ENCODE measurements at regions not wholly inside any gene's neighbourhood (a gene's known extent, or its start where the extent isn't known, plus 50 kb on each side); places are given as distances from the start of the nearest gene placed in this dataset.

DNA sequence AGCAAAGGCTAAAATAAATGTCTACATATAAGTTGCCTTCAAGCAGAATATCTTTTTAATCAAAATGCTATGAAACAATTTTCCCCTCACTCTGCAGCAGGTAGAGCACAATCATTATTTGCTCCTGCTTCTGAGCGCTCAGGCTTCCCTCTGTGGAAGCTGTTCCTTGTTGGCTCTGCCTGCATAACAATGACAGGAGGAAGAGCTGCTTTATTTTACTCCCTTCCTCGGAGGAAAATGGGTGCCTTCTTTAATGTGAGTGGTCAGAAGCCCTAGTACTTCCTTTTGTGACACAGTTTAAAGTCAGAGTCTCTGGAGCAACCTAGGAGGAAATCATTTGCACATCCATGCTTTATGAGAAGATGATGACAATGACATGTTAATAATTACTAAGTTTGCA, 492.1 kb downstream of the CDH8 start:
- TF ChIP-seq TEAD4 (IDR thresholded peaks at IDR 0.05) (no peak), FOXM1 (IDR thresholded peaks at IDR 0.05; ENCODE audit: borderline replicate concordance, low read depth) (no peak), TAF1 (IDR thresholded peaks at IDR 0.05; ENCODE audit: low read depth) (no peak), ZBTB7A (IDR thresholded peaks at IDR 0.05; ENCODE audit: low read depth) (no peak), EGR1 (IDR thresholded peaks at IDR 0.05) (no peak), RAD21 (IDR thresholded peaks at IDR 0.05; ENCODE audit: low read depth) (no peak)

DNA sequence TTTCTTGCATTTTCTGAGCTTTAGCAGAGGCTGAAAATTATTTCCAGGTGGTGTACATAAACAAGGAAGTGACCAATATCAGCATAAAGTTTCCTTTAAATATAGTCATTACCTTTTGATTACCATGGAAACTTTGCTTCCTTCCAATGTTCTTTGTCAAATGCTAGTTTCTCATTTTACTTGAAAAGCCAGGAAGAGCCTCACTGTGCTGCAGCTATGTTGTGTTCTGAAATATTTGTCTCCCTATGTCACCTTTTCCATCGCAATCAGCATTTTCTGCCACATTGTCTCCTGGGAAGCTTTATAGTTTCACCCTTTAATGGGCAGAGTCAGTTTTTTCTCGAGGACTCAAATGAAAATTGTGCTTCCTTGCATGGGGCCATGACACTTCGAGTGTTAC, 496.0 kb downstream of the CDH8 start:
- TF ChIP-seq FOXM1 (IDR thresholded peaks at IDR 0.05; ENCODE audit: borderline replicate concordance, low read depth) (no peak), CREB1 (IDR thresholded peaks at IDR 0.05; ENCODE audit: low read depth) (no peak), CEBPB (IDR thresholded peaks at IDR 0.05) (no peak), EGR1 (IDR thresholded peaks at IDR 0.05) (no peak), EP300 (IDR thresholded peaks at IDR 0.05; ENCODE audit: borderline replicate concordance) (no peak), TEAD4 (IDR thresholded peaks at IDR 0.05) (no peak), NFIC (IDR thresholded peaks at IDR 0.05) (no peak), RAD21 (IDR thresholded peaks at IDR 0.05; ENCODE audit: low read depth) (no peak)
- TF ChIP-seq, protein P1, sequence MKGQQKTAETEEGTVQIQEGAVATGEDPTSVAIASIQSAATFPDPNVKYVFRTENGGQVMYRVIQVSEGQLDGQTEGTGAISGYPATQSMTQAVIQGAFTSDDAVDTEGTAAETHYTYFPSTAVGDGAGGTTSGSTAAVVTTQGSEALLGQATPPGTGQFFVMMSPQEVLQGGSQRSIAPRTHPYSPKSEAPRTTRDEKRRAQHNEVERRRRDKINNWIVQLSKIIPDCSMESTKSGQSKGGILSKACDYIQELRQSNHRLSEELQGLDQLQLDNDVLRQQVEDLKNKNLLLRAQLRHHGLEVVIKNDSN (IDR thresholded peaks at IDR 0.05), result no peak
- TF ChIP-seq, protein P2, sequence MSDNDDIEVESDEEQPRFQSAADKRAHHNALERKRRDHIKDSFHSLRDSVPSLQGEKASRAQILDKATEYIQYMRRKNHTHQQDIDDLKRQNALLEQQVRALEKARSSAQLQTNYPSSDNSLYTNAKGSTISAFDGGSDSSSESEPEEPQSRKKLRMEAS (IDR thresholded peaks at IDR 0.05), result no peak
- TF ChIP-seq, protein P3, sequence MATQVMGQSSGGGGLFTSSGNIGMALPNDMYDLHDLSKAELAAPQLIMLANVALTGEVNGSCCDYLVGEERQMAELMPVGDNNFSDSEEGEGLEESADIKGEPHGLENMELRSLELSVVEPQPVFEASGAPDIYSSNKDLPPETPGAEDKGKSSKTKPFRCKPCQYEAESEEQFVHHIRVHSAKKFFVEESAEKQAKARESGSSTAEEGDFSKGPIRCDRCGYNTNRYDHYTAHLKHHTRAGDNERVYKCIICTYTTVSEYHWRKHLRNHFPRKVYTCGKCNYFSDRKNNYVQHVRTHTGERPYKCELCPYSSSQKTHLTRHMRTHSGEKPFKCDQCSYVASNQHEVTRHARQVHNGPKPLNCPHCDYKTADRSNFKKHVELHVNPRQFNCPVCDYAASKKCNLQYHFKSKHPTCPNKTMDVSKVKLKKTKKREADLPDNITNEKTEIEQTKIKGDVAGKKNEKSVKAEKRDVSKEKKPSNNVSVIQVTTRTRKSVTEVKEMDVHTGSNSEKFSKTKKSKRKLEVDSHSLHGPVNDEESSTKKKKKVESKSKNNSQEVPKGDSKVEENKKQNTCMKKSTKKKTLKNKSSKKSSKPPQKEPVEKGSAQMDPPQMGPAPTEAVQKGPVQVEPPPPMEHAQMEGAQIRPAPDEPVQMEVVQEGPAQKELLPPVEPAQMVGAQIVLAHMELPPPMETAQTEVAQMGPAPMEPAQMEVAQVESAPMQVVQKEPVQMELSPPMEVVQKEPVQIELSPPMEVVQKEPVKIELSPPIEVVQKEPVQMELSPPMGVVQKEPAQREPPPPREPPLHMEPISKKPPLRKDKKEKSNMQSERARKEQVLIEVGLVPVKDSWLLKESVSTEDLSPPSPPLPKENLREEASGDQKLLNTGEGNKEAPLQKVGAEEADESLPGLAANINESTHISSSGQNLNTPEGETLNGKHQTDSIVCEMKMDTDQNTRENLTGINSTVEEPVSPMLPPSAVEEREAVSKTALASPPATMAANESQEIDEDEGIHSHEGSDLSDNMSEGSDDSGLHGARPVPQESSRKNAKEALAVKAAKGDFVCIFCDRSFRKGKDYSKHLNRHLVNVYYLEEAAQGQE (IDR thresholded peaks at IDR 0.05; ENCODE audit: low read depth), result no peak

DNA sequence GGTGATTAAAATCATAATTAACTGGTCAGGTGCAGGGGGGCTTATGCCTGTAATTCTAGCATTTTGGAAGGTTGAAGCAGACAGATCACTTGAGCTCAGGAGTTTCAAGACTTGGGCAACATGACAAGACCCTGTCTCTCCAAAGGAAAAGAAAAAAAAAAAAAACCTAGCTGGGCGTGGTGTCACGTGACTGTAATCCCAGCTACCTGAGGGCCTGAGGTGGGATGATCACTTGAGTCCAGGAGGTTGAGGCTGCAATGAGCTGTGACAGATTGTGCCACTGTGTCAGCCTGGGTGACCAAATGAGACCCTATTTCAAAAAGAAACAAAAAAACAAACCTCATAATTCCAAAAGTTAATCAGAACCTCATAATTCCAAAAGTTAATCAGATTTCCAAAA, 505.5 kb downstream of the CDH8 start:
- TF ChIP-seq, protein P1 (IDR thresholded peaks at IDR 0.05), result no peak
- TF ChIP-seq EGR1 (IDR thresholded peaks at IDR 0.05) (no peak), FOXM1 (IDR thresholded peaks at IDR 0.05; ENCODE audit: borderline replicate concordance, low read depth) (no peak), YY1 (IDR thresholded peaks at IDR 0.05; ENCODE audit: low read depth) (no peak), ZBTB7A (IDR thresholded peaks at IDR 0.05; ENCODE audit: low read depth) (no peak), CREB1 (IDR thresholded peaks at IDR 0.05; ENCODE audit: low read depth) (no peak), EP300 (IDR thresholded peaks at IDR 0.05; ENCODE audit: borderline replicate concordance) (no peak), CEBPB (IDR thresholded peaks at IDR 0.05) (no peak), TEAD4 (IDR thresholded peaks at IDR 0.05) (no peak), TAF1 (IDR thresholded peaks at IDR 0.05; ENCODE audit: low read depth) (no peak)
- TF ChIP-seq, protein P2 (IDR thresholded peaks at IDR 0.05), result no peak

DNA sequence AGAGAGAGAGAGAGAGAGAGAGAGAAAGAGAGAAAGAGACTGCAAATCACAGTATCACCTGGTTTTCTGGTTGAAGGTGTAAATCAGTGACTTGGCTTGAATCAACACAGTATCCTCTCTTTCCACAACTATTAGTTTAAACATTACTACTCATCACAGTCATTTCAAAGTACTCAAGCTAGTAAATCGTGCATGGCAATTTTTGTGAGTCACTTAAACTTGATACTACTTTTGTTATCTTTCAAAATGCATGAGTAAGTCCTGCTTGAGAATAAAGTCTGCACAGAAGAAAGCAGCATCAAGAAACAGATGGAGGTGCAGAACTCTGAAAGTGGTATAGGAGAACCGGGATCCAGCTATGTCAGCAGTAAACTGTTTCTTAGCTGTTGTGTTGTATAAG, 535.4 kb downstream of the CDH8 start:
- TF ChIP-seq, protein P1 (IDR thresholded peaks at IDR 0.05), result no peak
- TF ChIP-seq TEAD4 (IDR thresholded peaks at IDR 0.05), result no peak

DNA sequence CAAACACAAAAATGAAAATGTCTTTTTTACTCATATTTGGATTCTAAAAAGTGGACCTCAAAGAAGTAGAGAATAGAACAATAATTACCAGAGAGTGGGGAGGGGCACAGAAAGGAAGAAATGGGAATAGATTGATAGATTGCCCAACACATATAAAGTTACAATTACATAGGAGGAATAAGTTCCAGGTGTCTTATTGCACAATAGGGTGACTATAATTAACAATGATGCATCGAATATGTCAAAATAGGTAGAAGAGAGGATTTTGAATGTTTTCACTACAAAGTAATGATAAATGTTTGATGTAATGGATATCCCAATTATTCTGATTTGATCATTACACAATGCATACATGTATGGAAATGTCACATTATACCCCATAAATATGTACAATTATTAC, 556.0 kb downstream of the CDH8 start:
- no peak for TF ChIP-seq YY1 (IDR thresholded peaks at IDR 0.05; ENCODE audit: low read depth)
- no peak for TF ChIP-seq CEBPB (IDR thresholded peaks at IDR 0.05)
- no peak for TF ChIP-seq FOXM1 (IDR thresholded peaks at IDR 0.05; ENCODE audit: borderline replicate concordance, low read depth)
- TF ChIP-seq EGR1 (IDR thresholded peaks at IDR 0.05), result no peak
- TF ChIP-seq CREB1 (IDR thresholded peaks at IDR 0.05; ENCODE audit: low read depth), result no peak
- no peak for TF ChIP-seq NFIC (IDR thresholded peaks at IDR 0.05)
- TF ChIP-seq, protein P2 (IDR thresholded peaks at IDR 0.05), result no peak
- no peak for TF ChIP-seq TCF12 (IDR thresholded peaks at IDR 0.05; ENCODE audit: low read depth)
- TF ChIP-seq TAF1 (IDR thresholded peaks at IDR 0.05; ENCODE audit: low read depth), result no peak
- no peak for TF ChIP-seq RAD21 (IDR thresholded peaks at IDR 0.05; ENCODE audit: low read depth)
- no peak for TF ChIP-seq ZBTB7A (IDR thresholded peaks at IDR 0.05; ENCODE audit: low read depth)
- TF ChIP-seq EP300 (IDR thresholded peaks at IDR 0.05; ENCODE audit: borderline replicate concordance), result no peak
- TF ChIP-seq, protein P3 (IDR thresholded peaks at IDR 0.05; ENCODE audit: low read depth), result no peak
- TF ChIP-seq TEAD4 (IDR thresholded peaks at IDR 0.05), result no peak
- TF ChIP-seq, protein P1 (IDR thresholded peaks at IDR 0.05), result no peak
